ENCODE measurements at regions not wholly inside any gene's neighbourhood (a gene's known extent, or its start where the extent isn't known, plus 50 kb on each side); places are given as distances from the start of the nearest gene placed in this dataset.

GRCh38 chr9:11542781-11543180, 930.0 kb upstream of the PTPRD start:
- TF ChIP-seq EZH2 (IDR thresholded peaks at IDR 0.05; ENCODE audit: borderline replicate concordance, low read depth, low read length, severe bottlenecking) (no peak), CTCF (IDR thresholded peaks at IDR 0.05; ENCODE audit: extremely low read depth in 1 of 2, insufficient read depth in 1 of 2, low read depth in 1 of 2, low read length in 2 of 2) (no peak), MAX (IDR thresholded peaks at IDR 0.05; ENCODE audit: insufficient read depth, insufficient read length) (no peak), POLR2A (IDR thresholded peaks at IDR 0.05; ENCODE audit: low read depth, low read length) (no peak), MYC (IDR thresholded peaks at IDR 0.05; ENCODE audit: low read depth, low read length) (no peak)
